ENCODE measurements at regions not wholly inside any gene's neighbourhood (a gene's known extent, or its start where the extent isn't known, plus 50 kb on each side); places are given as distances from the start of the nearest gene placed in this dataset.

- DNase-seq: no peak
- no peaks in the 10 kb centered on the region for H3K27me3 ChIP-seq
- TF ChIP-seq, protein P1, sequence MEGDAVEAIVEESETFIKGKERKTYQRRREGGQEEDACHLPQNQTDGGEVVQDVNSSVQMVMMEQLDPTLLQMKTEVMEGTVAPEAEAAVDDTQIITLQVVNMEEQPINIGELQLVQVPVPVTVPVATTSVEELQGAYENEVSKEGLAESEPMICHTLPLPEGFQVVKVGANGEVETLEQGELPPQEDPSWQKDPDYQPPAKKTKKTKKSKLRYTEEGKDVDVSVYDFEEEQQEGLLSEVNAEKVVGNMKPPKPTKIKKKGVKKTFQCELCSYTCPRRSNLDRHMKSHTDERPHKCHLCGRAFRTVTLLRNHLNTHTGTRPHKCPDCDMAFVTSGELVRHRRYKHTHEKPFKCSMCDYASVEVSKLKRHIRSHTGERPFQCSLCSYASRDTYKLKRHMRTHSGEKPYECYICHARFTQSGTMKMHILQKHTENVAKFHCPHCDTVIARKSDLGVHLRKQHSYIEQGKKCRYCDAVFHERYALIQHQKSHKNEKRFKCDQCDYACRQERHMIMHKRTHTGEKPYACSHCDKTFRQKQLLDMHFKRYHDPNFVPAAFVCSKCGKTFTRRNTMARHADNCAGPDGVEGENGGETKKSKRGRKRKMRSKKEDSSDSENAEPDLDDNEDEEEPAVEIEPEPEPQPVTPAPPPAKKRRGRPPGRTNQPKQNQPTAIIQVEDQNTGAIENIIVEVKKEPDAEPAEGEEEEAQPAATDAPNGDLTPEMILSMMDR (IDR thresholded peaks at IDR 0.05): no peak
- no peak for TF ChIP-seq POLR2A (IDR thresholded peaks at IDR 0.05)
- no peaks in the 10 kb centered on the region for H3K4me1 ChIP-seq
- H3K27ac ChIP-seq: no peak overlapping the region
- H3K9me3 ChIP-seq: no peaks in the 10 kb centered on the region
- intact Hi-C loops (cut with DNase I; ENCODE audit: low total_unique reads): no loop called here
- no peak overlapping the region for H3K4me3 ChIP-seq
- no peaks in the 10 kb centered on the region for H3K36me3 ChIP-seq
Observed at GRCh38 chr1:222404710-222405109, 143.2 kb downstream of the HHIPL2 start.

GRCh38 chr1:222399197-222399596, 148.7 kb downstream of the HHIPL2 start:
- no peak overlapping the region for H3K27ac ChIP-seq
- no peaks in the 10 kb centered on the region for H3K27me3 ChIP-seq
- no peaks in the 10 kb centered on the region for H3K4me1 ChIP-seq
- DNase-seq: no peak
- no peaks in the 10 kb centered on the region for H3K36me3 ChIP-seq
- intact Hi-C loops (cut with DNase I; ENCODE audit: low total_unique reads): no loop called here
- no peak for TF ChIP-seq POLR2A (IDR thresholded peaks at IDR 0.05)
- TF ChIP-seq, protein P1 (IDR thresholded peaks at IDR 0.05): no peak
- H3K4me3 ChIP-seq: no peak overlapping the region
- no peaks in the 10 kb centered on the region for H3K9me3 ChIP-seq

GRCh38 chr1:222394224-222394623, 153.7 kb downstream of the HHIPL2 start:
- Histone ChIP-seq H3K9me3 (no peaks in the 10 kb centered on the region), H3K4me1 (no peaks in the 10 kb centered on the region), H3K36me3 (no peaks in the 10 kb centered on the region), H3K27me3 (no peaks in the 10 kb centered on the region), H3K4me3 (no peak overlapping the region), H3K27ac (no peak overlapping the region)
- intact Hi-C loops (cut with DNase I; ENCODE audit: low total_unique reads): no loop called here
- DNase-seq: no peak
- TF ChIP-seq POLR2A (IDR thresholded peaks at IDR 0.05): no peak
- TF ChIP-seq, protein P1 (IDR thresholded peaks at IDR 0.05): no peak

DNA sequence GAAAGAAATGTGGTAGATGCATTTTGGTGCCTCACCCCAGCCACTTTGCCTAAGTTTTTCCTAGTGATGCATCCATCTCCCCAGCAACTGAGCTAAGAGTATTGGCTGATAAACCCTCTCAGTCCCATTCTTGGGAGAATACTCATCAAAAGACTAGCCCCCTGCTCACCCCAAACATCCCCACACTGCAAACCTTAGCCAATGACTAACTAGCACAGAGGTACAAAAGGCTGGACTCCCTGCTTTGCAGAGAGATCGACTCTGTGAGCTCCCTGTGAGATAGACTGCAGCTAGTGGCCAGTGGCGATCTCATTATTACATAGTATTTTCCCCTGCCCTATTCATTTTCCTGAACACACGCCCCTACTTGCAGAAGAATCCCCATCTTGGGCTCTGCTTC, 155.3 kb downstream of the HHIPL2 start:
- TF ChIP-seq, protein P1 (IDR thresholded peaks at IDR 0.05): no peak
- no peak for TF ChIP-seq POLR2A (IDR thresholded peaks at IDR 0.05)
- Histone ChIP-seq H3K4me1 (no peaks in the 10 kb centered on the region), H3K27ac (no peak overlapping the region), H3K27me3 (no peaks in the 10 kb centered on the region), H3K9me3 (no peaks in the 10 kb centered on the region), H3K4me3 (no peak overlapping the region), H3K36me3 (no peaks in the 10 kb centered on the region)
- DNase-seq: no peak
- intact Hi-C loops (cut with DNase I; ENCODE audit: low total_unique reads): no loop called here

- TF ChIP-seq, protein P1 (IDR thresholded peaks at IDR 0.05): no peak
- TF ChIP-seq POLR2A (IDR thresholded peaks at IDR 0.05): no peak
- H3K27ac ChIP-seq: no peak overlapping the region
- H3K4me3 ChIP-seq: no peak overlapping the region
- H3K4me1 ChIP-seq: no peaks in the 10 kb centered on the region
- intact Hi-C loops (cut with DNase I; ENCODE audit: low total_unique reads): no loop called here
- no peaks in the 10 kb centered on the region for H3K36me3 ChIP-seq
- no peaks in the 10 kb centered on the region for H3K9me3 ChIP-seq
- no peaks in the 10 kb centered on the region for H3K27me3 ChIP-seq
- DNase-seq: no peak
Observed at GRCh38 chr1:222390181-222390580, 157.7 kb downstream of the HHIPL2 start.

Measured in uterus (tissue), 3 donors.